Cardiac muscle cell (in vitro differentiated cells and primary cell): ENCODE measurements at regions not wholly inside any gene's neighbourhood (a gene's known extent, or its start where the extent isn't known, plus 50 kb on each side); places are given as distances from the start of the nearest gene placed in this dataset.

Experiments used
- DNase-seq, 2 donors: peaks; one replicate each; pipeline versions ENCODE4 v3.0.0 to v3.0.0-alpha.2; 2010 to 2017; ENCODE audit warnings: low read depth in 1 of 2, low spot score in 1 of 2
- H3K27ac ChIP-seq: fragments of 200-600 bp; sonication (generic); 2 replicates; pipeline ENCODE4 v1.5.1; 2016
- H3K27me3 ChIP-seq: fragments of 200-600 bp; sonication (generic); 2 replicates; pipeline ENCODE4 v1.6.0; 2016; ENCODE audit warnings: control low read depth
- H3K36me3 ChIP-seq: fragments of 200-600 bp; sonication (generic); 2 replicates; pipeline ENCODE4 v1.5.1; 2016; ENCODE audit warnings: control low read depth
- H3K4me1 ChIP-seq: fragments of 200-600 bp; sonication (generic); 2 replicates; pipeline ENCODE4 v1.8.1; 2017; ENCODE audit warnings: low read depth, mild to moderate bottlenecking, mixed run types
- H3K4me3 ChIP-seq: fragments of 200-600 bp; sonication (generic); 2 replicates; pipeline ENCODE4 v1.5.1; 2016; ENCODE audit warnings: mild to moderate bottlenecking
- H3K9me3 ChIP-seq: fragments of 200-600 bp; sonication (generic); 2 replicates; pipeline ENCODE4 v1.5.1; 2017; ENCODE audit warnings: low read depth, mild to moderate bottlenecking, control low read depth
- CTCF ChIP-seq: IDR thresholded peaks from 2 replicates; pipeline ENCODE4 v1.5.1; 2012; ENCODE audit warnings: low read depth, mild to moderate bottlenecking, low read length

GRCh38 chr5:26519245-26519644, 519.1 kb downstream of the CDH9 start:
- Histone ChIP-seq H3K36me3 (no peaks in the 10 kb centered on the region), H3K9me3 (no peaks in the 10 kb centered on the region), H3K27me3 (no peaks in the 10 kb centered on the region), H3K27ac (no peak overlapping the region), H3K4me3 (no peak overlapping the region), H3K4me1 (no peaks in the 10 kb centered on the region)
- TF ChIP-seq CTCF: no peak
- DNase-seq: no peak

- no peaks in the 10 kb centered on the region for H3K4me1 ChIP-seq
- no peaks in the 10 kb centered on the region for H3K9me3 ChIP-seq
- no peak for DNase-seq
- no peak overlapping the region for H3K4me3 ChIP-seq
- H3K27me3 ChIP-seq: no peaks in the 10 kb centered on the region
- no peak overlapping the region for H3K27ac ChIP-seq
- no peaks in the 10 kb centered on the region for H3K36me3 ChIP-seq
- TF ChIP-seq CTCF: no peak
Observed at GRCh38 chr5:26518065-26518464, 520.3 kb downstream of the CDH9 start.

GRCh38 chr5:26498972-26499371, 539.4 kb downstream of the CDH9 start:
- Histone ChIP-seq H3K36me3 (no peaks in the 10 kb centered on the region), H3K4me3 (no peak overlapping the region), H3K4me1 (no peaks in the 10 kb centered on the region), H3K9me3 (no peaks in the 10 kb centered on the region), H3K27me3 (no peaks in the 10 kb centered on the region), H3K27ac (no peak overlapping the region)
- DNase-seq: no peak
- TF ChIP-seq CTCF: no peak

- H3K4me1 ChIP-seq: no peaks in the 10 kb centered on the region
- H3K27ac ChIP-seq: no peak overlapping the region
- H3K9me3 ChIP-seq: no peaks in the 10 kb centered on the region
- H3K4me3 ChIP-seq: no peak overlapping the region
- no peak for TF ChIP-seq CTCF
- H3K27me3 ChIP-seq: no peaks in the 10 kb centered on the region
- no peak for DNase-seq
- no peaks in the 10 kb centered on the region for H3K36me3 ChIP-seq
Observed at GRCh38 chr5:26495437-26495836, 542.9 kb downstream of the CDH9 start.

GRCh38 chr5:26492906-26493459, 545.4 kb downstream of the CDH9 start:
- no peaks in the 10 kb centered on the region for H3K4me1 ChIP-seq
- no peak overlapping the region for H3K4me3 ChIP-seq
- no peaks in the 10 kb centered on the region for H3K9me3 ChIP-seq
- TF ChIP-seq CTCF: no peak
- no peak for DNase-seq
- H3K36me3 ChIP-seq: no peaks in the 10 kb centered on the region
- H3K27me3 ChIP-seq: no peaks in the 10 kb centered on the region
- no peak overlapping the region for H3K27ac ChIP-seq

- no peak overlapping the region for H3K27ac ChIP-seq
- no peaks in the 10 kb centered on the region for H3K4me1 ChIP-seq
- H3K4me3 ChIP-seq: no peak overlapping the region
- TF ChIP-seq CTCF: no peak
- no peak for DNase-seq
- H3K9me3 ChIP-seq: no peaks in the 10 kb centered on the region
- no peaks in the 10 kb centered on the region for H3K27me3 ChIP-seq
- no peaks in the 10 kb centered on the region for H3K36me3 ChIP-seq
Observed at GRCh38 chr5:26487553-26487952, 550.8 kb downstream of the CDH9 start.
